Caco-2 (cell line): ENCODE measurements at regions not wholly inside any gene's neighbourhood (a gene's known extent, or its start where the extent isn't known, plus 50 kb on each side); places are given as distances from the start of the nearest gene placed in this dataset.

Source experiments
- BruUV-seq: library from RNA; stranded (reverse); fragments of 400-500 nt; replicated peaks from 2 replicates; lab custom pipeline; 2021; lab: Mats Ljungman, UMichigan
- CTCF ChIA-PET: fragments of 300-600 bp; sonication (Branson Sonifier 250); formaldehyde crosslinking; loops from one replicate; lab custom pipeline; 2022; ENCODE audit warnings: antibody characterized with exemption; lab: Charles Lee
- POLR2A ChIA-PET: fragments of 300-600 bp; sonication (Branson Sonifier 250); formaldehyde crosslinking; loops from one replicate; lab custom pipeline; 2022; ENCODE audit warnings: antibody characterized with exemption; lab: Charles Lee
- DNase-seq, 2 experiments: peaks; one replicate each; pipeline versions ENCODE4 v3.0.0 to v3.0.0-alpha.2; 2020 to 2022
- H3K27me3 ChIP-seq: replicated peaks from 2 replicates; pipeline ENCODE4 v1.6.0; 2011; ENCODE audit warnings: low read length; ENCODE audit not compliant: control insufficient read depth, insufficient read depth
- H3K36me3 ChIP-seq: 2 replicates; pipeline ENCODE4 v1.5.1; 2011; ENCODE audit warnings: low read length; ENCODE audit not compliant: control insufficient read depth, insufficient read depth
- H3K4me1 ChIP-seq: fragments of 250-450 bp; sonication (Bioruptor Pico); 2 replicates; pipeline ENCODE4 v1.5.1; 2020; ENCODE audit warnings: mild to moderate bottlenecking
- H3K4me3 ChIP-seq: 2 replicates; pipeline ENCODE4 v1.5.1; 2011; ENCODE audit warnings: low read depth, mild to moderate bottlenecking, control low read depth, low read length
- H3K9me3 ChIP-seq: fragments of 250-450 bp; sonication (Bioruptor Pico); 2 replicates; pipeline ENCODE4 v1.5.1; 2020; ENCODE audit warnings: mild to moderate bottlenecking, moderate library complexity
- H3K27ac Mint-ChIP-seq: one replicate; pipeline ENCODE4 v1.8.0; 2022; ENCODE audit warnings: mixed read lengths; ENCODE audit not compliant: unreplicated experiment
- H3K27me3 Mint-ChIP-seq: one replicate; pipeline ENCODE4 v1.8.0; 2022; ENCODE audit warnings: mixed read lengths; ENCODE audit not compliant: insufficient read depth, unreplicated experiment
- H3K36me3 Mint-ChIP-seq: one replicate; pipeline ENCODE4 v1.8.0; 2022; ENCODE audit warnings: mild to moderate bottlenecking, mixed read lengths; ENCODE audit not compliant: insufficient read depth, unreplicated experiment
- H3K4me1 Mint-ChIP-seq: one replicate; pipeline ENCODE4 v1.8.0; 2022; ENCODE audit warnings: low read depth, mixed read lengths; ENCODE audit not compliant: unreplicated experiment
- H3K4me3 Mint-ChIP-seq: one replicate; pipeline ENCODE4 v1.8.0; 2022; ENCODE audit warnings: mild to moderate bottlenecking, moderate library complexity, mixed read lengths; ENCODE audit not compliant: unreplicated experiment
- H3K9me3 Mint-ChIP-seq: one replicate; pipeline ENCODE4 v1.8.0; 2022; ENCODE audit warnings: mixed read lengths; ENCODE audit not compliant: unreplicated experiment
- intact Hi-C: fragments of 100-400 bp; cut with micrococcal nuclease; formaldehyde crosslinking; loops from one replicate; pipeline ENCODE4 v1.10.0; 2022; ENCODE audit not compliant: unreplicated experiment
- TF ChIP-seq, protein P1 (sequence below), 2 experiments: fragments of 200-600 bp in 1 of 2; IDR thresholded peaks; 1 replicate in 1 of 2; 2 replicates in 1 of 2; pipeline versions ENCODE4 v1.5.1 to v1.8.0; 2011 to 2022; ENCODE audit warnings: antibody characterized with exemption in 1 of 2, control low read depth in 1 of 2, inconsistent platforms in 1 of 2, low read depth in 1 of 2, low read length in 1 of 2, mild to moderate bottlenecking in 1 of 2, moderate library complexity in 1 of 2; ENCODE audit not compliant: insufficient read depth in 1 of 2, severe bottlenecking in 1 of 2, unreplicated experiment in 1 of 2

DNA sequence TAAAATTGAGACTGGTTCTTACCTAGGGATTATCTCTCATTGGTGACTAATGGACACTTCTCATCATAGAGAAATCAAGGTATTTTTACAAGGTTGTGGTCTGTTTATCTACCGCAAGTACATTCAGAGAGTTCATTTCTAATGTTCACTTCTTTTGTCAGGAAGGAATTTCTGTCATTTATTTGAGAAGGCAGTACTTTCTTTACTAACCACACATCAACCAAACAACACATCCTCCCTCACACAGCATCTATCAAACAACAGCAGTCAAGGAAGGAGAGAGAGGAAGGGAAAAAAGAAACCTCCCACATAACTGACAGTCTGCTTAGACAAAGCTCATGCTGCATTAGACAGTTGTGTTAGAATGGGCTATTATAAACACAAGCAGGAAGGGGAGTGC is 182.3 kb upstream of the KLF12 start:
- intact Hi-C loops: no loop called here
- Mint-ChIP-seq H3K4me3 (no peak overlapping the region), H3K4me1 (no peaks in the 10 kb centered on the region), H3K27me3 (peaks cover 14% of the 10 kb centered on the region), H3K36me3 (no peaks in the 10 kb centered on the region), H3K9me3 (no peaks in the 10 kb centered on the region), H3K27ac (no peak overlapping the region)
- no peak for DNase-seq
- Histone ChIP-seq H3K36me3 (no peaks in the 10 kb centered on the region), H3K9me3 (no peaks in the 10 kb centered on the region), H3K4me1 (no peaks in the 10 kb centered on the region), H3K27me3 (no peaks in the 10 kb centered on the region), H3K4me3 (no peak overlapping the region)
- no TSS peak for BruUV-seq
- POLR2A ChIA-PET: no interaction called here
- TF ChIP-seq, protein P1, sequence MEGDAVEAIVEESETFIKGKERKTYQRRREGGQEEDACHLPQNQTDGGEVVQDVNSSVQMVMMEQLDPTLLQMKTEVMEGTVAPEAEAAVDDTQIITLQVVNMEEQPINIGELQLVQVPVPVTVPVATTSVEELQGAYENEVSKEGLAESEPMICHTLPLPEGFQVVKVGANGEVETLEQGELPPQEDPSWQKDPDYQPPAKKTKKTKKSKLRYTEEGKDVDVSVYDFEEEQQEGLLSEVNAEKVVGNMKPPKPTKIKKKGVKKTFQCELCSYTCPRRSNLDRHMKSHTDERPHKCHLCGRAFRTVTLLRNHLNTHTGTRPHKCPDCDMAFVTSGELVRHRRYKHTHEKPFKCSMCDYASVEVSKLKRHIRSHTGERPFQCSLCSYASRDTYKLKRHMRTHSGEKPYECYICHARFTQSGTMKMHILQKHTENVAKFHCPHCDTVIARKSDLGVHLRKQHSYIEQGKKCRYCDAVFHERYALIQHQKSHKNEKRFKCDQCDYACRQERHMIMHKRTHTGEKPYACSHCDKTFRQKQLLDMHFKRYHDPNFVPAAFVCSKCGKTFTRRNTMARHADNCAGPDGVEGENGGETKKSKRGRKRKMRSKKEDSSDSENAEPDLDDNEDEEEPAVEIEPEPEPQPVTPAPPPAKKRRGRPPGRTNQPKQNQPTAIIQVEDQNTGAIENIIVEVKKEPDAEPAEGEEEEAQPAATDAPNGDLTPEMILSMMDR (IDR thresholded peaks at IDR 0.05; ENCODE audit: insufficient read depth in 1 of 2, low read depth in 1 of 2, low read length in 1 of 2, severe bottlenecking in 1 of 2, unreplicated experiment in 1 of 2): no peak
- CTCF ChIA-PET: no interaction called here

DNA sequence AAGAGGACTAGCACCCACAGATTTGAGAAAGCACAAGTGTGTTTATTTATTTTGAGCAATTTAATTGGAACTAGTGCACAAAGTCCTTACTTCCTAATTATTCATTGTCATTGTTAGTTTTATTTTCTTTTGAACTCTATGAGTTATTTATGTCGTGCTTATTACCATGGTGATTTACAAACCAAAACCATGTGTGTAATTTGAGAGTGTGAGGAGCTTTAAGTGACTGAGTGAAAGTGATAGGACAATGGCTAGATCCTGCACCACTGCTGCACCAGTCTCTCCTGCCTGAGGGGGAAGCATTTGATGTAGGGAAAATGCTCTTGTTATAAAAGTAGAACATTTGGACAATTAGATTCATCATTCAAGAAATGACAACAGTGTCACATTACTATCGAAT is 172.3 kb upstream of the KLF12 start:
- Mint-ChIP-seq H3K27ac (no peak overlapping the region), H3K4me3 (no peak overlapping the region), H3K27me3 (peaks cover 3% of the 10 kb centered on the region), H3K4me1 (no peaks in the 10 kb centered on the region), H3K9me3 (no peaks in the 10 kb centered on the region), H3K36me3 (no peaks in the 10 kb centered on the region)
- DNase-seq: no peak
- no TSS peak for BruUV-seq
- Histone ChIP-seq H3K36me3 (no peaks in the 10 kb centered on the region), H3K4me3 (no peak overlapping the region), H3K27me3 (no peaks in the 10 kb centered on the region), H3K4me1 (no peaks in the 10 kb centered on the region), H3K9me3 (no peaks in the 10 kb centered on the region)
- intact Hi-C loops: no loop called here
- CTCF ChIA-PET: no interaction called here
- POLR2A ChIA-PET: no interaction called here
- TF ChIP-seq, protein P1 (IDR thresholded peaks at IDR 0.05; ENCODE audit: insufficient read depth in 1 of 2, low read depth in 1 of 2, low read length in 1 of 2, severe bottlenecking in 1 of 2, unreplicated experiment in 1 of 2): no peak

DNA sequence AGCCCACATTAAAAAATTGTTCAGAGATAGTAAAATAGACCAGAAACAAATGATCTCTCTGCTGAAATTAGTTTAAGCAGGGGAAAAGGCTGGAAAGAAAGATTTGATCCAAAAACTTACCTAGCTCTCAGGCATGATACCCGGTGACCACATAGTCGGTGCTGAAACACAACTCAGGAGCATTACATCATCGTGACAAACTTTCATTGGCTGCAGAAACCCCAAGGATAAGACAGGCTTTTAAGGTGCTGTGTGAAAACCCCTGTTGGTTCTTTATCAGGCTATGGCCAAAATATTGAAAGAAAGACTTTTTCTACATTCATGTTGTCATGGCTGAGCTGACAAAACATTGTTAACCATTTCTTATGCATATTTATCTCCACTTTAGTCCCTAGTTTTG is 171.7 kb upstream of the KLF12 start:
- Mint-ChIP-seq H3K36me3 (no peaks in the 10 kb centered on the region), H3K4me1 (no peaks in the 10 kb centered on the region), H3K27ac (no peak overlapping the region), H3K27me3 (peaks cover 3% of the 10 kb centered on the region), H3K4me3 (no peak overlapping the region), H3K9me3 (no peaks in the 10 kb centered on the region)
- intact Hi-C loops: no loop called here
- no peaks in the 10 kb centered on the region for H3K27me3 ChIP-seq
- TF ChIP-seq, protein P1 (IDR thresholded peaks at IDR 0.05; ENCODE audit: insufficient read depth in 1 of 2, low read depth in 1 of 2, low read length in 1 of 2, severe bottlenecking in 1 of 2, unreplicated experiment in 1 of 2): no peak
- H3K4me1 ChIP-seq: 0 out of 2 replicates have a peak, but pooled peaks cover 3% of the 10 kb centered on the region
- H3K9me3 ChIP-seq: no peaks in the 10 kb centered on the region
- no peak overlapping the region for H3K4me3 ChIP-seq
- no TSS peak for BruUV-seq
- DNase-seq: no peak
- H3K36me3 ChIP-seq: no peaks in the 10 kb centered on the region
- CTCF ChIA-PET: no interaction called here
- POLR2A ChIA-PET: no interaction called here
